ENCODE measurements at regions not wholly inside any gene's neighbourhood (a gene's known extent, or its start where the extent isn't known, plus 50 kb on each side); places are given as distances from the start of the nearest gene placed in this dataset.

DNA sequence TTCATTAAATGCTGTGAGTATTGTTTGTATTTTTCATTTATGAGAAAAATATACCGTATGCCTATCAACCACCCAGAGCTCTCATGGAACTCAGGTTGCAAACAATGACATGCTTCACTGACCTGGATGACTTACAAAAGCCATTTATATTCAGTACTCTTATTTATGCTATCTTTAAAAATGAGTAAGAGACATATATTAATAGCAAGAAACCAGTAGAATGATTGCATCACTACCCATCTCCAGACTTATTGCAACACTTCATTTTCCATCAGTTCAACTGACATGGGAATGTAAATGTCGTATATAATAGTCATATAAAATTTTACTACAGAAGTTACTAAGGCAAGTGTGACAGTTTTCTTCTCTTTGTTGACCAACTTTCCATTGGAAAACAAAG, 69.1 kb downstream of the OTP start:
- DNase-seq = peak in 1 of 2 donors; percentile 4

DNA sequence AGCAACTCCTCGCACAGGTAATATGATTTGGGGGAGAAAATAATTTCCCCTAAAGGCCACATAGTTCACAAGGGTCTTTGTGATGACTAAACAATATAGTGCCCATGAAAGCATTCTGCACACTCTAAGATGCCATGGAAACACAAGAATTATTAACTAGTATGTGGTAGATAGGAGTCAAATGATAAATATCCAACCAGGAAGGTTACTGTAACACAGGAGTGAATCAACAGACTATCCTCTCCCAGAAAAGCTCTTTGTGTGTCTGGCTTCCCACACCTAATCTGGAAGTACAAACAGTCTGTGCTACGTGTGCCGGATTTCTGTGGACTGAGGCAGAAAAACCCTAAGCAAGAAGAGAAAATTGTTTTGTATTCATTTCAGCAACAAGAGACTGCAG, 70.0 kb downstream of the OTP start:
- DNase-seq = no peak

DNA sequence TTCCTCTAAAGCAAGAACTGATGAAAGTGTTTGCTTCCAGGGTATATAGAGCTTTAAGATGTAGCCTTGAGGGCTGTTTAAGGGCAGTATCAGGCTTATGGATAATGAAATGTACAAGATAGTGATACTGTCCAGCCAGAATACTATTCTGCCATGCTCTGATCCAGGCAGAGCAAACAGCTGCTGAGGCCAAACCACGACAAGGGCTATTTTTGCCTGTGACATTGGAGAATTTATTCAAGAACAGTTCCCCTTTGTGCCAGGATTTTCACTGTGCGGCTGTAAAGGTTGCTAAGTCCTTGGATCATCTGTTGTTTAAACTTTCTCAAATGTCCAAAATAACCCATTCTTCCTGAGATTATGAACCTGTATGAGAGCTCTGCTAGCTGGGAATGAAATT, 70.4 kb downstream of the OTP start:
- DNase-seq = no peak

DNA sequence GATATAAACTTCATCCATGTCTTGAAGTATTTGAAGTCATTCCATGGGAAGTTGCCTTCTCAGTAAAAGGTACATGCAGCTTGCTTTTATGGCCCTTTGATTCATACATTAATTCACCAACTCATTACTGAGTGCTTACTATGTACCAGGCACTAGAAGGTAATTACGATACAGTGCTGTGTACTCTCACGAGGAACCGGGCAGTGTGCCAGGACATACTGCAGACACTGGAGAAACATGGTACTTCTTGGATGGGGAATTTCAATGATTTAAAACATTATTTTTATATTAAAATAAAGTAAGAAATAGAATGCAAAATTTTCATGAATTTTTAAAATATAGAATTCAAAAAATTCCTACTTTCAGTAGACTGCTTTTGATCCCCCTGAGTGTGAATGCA, 71.4 kb upstream of the WDR41 start:
- no peak for DNase-seq

DNA sequence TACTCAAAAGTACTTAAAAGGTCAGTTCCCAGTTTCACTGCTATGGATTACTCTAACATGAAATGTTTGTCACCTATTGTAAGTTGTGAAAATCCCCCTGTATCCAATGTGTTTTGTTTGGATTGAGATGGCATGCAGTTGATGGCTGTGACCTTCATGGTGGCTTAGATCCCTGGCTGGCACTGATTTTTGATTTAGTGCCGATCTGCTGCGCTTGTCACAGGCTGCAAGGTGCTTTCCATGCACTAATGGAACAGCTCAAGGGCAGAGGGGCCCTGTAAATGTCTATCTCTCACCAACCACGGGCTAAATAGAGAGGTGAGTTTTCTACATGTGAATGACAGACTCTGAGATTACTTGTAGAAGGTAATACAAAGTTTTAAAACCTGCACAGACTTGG, 69.8 kb upstream of the WDR41 start:
- DNase-seq = no peak

DNA sequence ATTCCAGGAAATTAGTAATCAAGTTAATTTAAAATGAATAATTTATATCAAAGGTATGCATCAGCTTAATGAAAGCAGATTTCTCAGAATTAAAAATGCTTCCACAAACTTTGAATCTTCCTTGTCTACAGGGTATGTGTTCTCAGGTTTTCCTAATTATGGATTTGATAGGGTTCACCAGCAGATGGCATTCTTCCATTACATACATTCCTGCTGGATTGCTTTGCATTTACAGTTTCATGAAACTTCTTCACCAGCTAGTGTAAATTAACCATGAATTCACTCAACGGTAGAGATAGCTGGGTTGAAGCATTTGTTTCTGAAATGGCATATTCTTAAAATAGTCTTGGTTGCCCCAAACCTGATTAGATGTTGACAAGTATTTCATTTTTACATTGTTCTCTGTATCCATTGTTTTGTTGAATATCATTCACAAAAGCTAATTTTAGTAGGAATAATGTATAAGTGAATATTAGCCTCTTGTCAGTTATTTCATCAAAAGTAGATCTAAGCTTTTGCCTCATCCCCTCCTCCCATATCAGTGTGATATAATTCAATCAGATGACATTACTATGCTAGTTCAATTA, 68.7 kb upstream of the WDR41 start:
- peak; percentile 26 to 52 for DNase-seq

DNA sequence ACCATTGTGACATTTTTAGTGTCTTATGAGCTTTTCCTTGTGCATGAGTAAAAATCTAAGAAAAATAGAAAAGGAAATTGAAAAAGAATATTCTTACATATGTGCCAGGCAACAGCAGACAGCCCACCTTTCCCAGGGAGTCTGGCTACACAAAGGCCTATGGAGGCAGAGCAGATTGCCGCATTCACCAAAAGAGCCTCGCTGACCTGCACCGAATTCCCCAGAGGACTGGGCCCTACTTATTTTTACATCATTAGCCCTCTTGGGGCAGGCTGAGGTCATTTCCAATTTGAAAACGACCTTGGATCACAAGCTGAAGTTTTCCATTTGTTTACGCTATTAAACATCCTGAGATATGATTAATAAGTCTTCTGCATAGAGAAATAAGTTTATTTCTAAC, 66.2 kb upstream of the WDR41 start:
- DNase-seq = no peak

DNA sequence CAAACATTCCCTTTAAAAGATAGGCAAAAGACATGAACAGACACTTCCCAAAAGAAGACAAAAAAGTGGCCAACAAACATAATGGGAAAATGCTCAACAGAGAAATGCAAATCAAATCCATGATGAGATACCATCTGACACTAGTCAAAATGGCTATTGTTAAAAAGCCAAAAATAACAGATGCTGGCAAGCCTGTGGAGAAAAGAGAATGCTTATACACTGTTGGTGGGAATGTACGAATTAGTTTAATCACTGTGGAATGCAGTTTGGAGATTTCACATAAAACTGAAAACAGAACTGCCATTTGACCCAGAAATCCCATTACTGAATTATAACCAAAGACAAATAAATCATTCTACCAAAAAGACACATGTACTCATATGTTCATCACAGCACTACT, 58.3 kb upstream of the WDR41 start:
- DNase-seq = no peak

DNA sequence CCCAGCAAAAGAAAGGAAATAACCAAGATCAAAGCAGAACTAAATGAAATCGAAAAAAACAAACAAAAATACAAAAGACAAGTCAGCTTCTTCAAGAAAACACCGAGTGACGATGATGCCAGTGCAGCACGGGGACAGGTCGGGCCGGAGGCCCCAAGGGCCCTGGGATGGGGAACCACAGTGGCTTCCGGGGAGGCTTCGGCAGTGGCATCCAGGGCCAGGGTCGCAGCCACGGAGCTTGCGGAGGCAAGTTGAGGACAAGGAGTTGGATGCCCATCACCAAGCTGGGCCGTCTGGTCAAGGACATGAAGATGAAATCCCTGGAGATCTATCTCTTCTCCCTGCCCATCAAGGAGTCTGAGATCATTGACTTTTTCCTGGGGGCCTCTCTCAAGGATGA, 53.2 kb upstream of the WDR41 start:
- DNase-seq = no peak

All from inflammatory macrophage treated with lipopolysaccharide for 1 hour (primary cell).